ENCODE measurements at regions not wholly inside any gene's neighbourhood (a gene's known extent, or its start where the extent isn't known, plus 50 kb on each side); places are given as distances from the start of the nearest gene placed in this dataset.

DNA sequence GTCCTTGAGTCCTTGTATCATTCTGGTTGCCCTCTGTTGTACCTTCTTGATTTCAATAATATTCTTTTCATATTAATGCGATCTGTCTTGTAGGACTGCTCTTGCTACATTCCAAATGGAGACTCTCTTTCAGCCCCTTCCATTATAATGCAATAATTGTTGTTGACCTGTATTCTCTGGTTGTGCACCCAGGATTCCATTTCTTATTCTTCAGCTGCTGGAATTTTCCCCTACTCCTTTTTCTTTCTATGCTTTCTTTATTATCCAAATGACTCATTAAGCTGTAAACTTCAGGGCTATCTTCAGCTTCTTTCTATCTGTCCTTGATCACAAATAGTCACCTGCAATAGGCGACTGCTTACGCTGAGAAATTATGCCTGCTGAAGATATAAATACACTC, 321.5 kb downstream of the SATB1 start:
- Histone ChIP-seq H3K9me3 (ENCODE audit: severe bottlenecking) (no peaks in the 10 kb centered on the region), H3K27me3 (ENCODE audit: insufficient read depth, low read depth, severe bottlenecking) (no peaks in the 10 kb centered on the region), H3K4me3 (ENCODE audit: low read depth, low read length) (no peak overlapping the region), H3K36me3 (no peaks in the 10 kb centered on the region), H3K27ac (no peak overlapping the region)
- no peak for DNase-seq
- TF ChIP-seq, protein P1, sequence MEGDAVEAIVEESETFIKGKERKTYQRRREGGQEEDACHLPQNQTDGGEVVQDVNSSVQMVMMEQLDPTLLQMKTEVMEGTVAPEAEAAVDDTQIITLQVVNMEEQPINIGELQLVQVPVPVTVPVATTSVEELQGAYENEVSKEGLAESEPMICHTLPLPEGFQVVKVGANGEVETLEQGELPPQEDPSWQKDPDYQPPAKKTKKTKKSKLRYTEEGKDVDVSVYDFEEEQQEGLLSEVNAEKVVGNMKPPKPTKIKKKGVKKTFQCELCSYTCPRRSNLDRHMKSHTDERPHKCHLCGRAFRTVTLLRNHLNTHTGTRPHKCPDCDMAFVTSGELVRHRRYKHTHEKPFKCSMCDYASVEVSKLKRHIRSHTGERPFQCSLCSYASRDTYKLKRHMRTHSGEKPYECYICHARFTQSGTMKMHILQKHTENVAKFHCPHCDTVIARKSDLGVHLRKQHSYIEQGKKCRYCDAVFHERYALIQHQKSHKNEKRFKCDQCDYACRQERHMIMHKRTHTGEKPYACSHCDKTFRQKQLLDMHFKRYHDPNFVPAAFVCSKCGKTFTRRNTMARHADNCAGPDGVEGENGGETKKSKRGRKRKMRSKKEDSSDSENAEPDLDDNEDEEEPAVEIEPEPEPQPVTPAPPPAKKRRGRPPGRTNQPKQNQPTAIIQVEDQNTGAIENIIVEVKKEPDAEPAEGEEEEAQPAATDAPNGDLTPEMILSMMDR (IDR thresholded peaks at IDR 0.05; ENCODE audit: low read depth, low read length): no peak

DNA sequence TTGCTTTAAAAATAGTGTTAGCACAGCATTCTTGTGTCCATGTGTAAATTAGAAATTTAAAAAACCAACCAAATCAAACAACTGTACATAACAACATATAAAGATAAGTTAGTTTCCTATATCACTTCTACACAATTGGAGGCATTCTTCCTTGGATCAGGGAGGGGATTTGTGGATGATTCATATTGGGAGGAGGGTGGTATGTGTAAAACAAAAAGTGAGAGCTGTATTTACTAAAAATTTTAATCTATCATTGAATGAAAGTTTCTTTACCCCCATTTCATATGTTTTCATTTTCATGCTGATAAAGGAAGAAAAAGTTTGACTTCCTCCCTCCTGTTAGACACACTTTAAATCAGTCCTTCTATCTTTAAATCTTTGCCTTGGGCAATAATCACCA, 325.0 kb downstream of the SATB1 start:
- peaks cover 2% of the 10 kb centered on the region for H3K9me3 ChIP-seq (ENCODE audit: severe bottlenecking)
- no peaks in the 10 kb centered on the region for H3K36me3 ChIP-seq
- TF ChIP-seq, protein P1 (IDR thresholded peaks at IDR 0.05; ENCODE audit: low read depth, low read length): no peak
- H3K27ac ChIP-seq: no peak overlapping the region
- no peaks in the 10 kb centered on the region for H3K27me3 ChIP-seq (ENCODE audit: insufficient read depth, low read depth, severe bottlenecking)
- no peak for DNase-seq
- H3K4me3 ChIP-seq (ENCODE audit: low read depth, low read length): no peak overlapping the region

DNA sequence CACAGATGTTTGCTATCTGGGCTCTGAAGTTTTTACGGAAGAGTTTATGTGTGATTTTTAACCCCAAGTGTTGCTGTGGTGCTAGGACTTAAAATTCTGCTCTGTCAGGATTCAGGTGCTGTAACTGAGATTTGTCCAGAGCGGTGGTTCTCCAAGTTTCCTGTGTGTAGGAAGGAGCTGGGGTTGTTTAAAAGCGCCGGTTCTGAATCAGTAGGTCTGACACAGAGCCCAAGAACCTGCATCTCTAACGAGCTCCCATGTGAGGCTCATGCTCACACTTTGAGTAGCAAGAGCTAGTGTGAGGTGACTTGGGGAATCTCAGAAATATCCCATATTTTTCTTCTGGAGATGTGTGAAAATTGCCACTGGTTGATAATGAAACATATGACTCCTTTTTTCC, 325.5 kb downstream of the SATB1 start:
- no peaks in the 10 kb centered on the region for H3K36me3 ChIP-seq
- H3K27me3 ChIP-seq (ENCODE audit: insufficient read depth, low read depth, severe bottlenecking): no peaks in the 10 kb centered on the region
- DNase-seq: no peak
- no peak overlapping the region for H3K27ac ChIP-seq
- TF ChIP-seq, protein P1 (IDR thresholded peaks at IDR 0.05; ENCODE audit: low read depth, low read length): no peak
- peaks cover 2% of the 10 kb centered on the region for H3K9me3 ChIP-seq (ENCODE audit: severe bottlenecking)
- no peak overlapping the region for H3K4me3 ChIP-seq (ENCODE audit: low read depth, low read length)

DNA sequence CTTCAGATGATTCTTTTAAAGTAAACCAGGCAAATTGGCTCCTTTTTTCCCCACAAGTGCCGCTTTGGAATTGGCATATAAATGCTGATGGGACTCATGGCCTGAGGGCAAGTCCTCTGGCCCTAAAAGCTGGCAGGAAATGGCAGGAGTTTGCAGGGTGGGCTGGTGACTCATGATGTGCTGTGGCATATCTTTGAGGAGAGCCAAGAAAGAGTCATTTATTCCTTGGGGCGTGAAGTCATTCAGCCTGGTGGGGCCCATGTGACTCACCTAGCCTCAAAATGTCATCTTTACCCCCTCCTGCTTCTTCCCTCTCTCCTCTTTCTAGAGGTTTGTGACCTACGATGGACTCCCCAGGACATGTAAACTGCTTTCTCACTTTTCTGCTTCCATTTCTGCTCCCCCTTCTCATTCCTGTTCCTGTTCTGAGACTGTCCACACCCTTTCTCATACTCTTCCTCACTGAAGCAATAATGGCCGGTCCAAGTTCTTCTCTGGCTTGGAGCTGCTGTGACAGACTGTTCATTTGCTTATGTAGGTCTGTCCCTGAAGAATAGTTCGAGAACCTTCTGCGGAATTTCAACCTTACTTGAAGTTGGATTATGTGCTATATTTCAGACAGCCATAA, 326.1 kb downstream of the SATB1 start:
- peaks cover 2% of the 10 kb centered on the region for H3K9me3 ChIP-seq (ENCODE audit: severe bottlenecking)
- TF ChIP-seq, protein P1 (IDR thresholded peaks at IDR 0.05; ENCODE audit: low read depth, low read length): no peak
- no peak for DNase-seq
- no peaks in the 10 kb centered on the region for H3K36me3 ChIP-seq
- no peak overlapping the region for H3K27ac ChIP-seq
- no peaks in the 10 kb centered on the region for H3K27me3 ChIP-seq (ENCODE audit: insufficient read depth, low read depth, severe bottlenecking)
- H3K4me3 ChIP-seq (ENCODE audit: low read depth, low read length): no peak overlapping the region

DNA sequence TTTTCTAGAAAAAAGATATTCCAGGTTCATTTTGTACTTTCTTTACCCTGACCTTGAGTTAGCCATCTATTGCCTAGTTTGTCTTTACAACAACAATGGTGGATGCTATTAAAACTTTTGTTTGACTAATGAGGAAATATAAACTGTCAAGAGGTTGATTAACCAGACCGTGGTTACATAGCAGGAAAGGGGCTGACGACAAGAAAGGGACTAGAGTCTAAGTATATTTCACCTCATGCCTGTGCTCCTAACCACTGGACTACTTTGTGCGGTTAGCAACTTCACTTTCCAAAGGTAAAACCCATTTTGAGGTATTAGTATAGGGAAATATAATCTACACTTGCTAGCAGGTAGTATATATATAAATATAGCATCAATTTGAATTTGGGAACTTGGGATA, 327.1 kb downstream of the SATB1 start:
- Histone ChIP-seq H3K27me3 (ENCODE audit: insufficient read depth, low read depth, severe bottlenecking) (no peaks in the 10 kb centered on the region), H3K4me3 (ENCODE audit: low read depth, low read length) (no peak overlapping the region), H3K27ac (no peak overlapping the region), H3K9me3 (ENCODE audit: severe bottlenecking) (peaks cover 2% of the 10 kb centered on the region), H3K36me3 (no peaks in the 10 kb centered on the region)
- no peak for DNase-seq
- TF ChIP-seq, protein P1 (IDR thresholded peaks at IDR 0.05; ENCODE audit: low read depth, low read length): no peak

DNA sequence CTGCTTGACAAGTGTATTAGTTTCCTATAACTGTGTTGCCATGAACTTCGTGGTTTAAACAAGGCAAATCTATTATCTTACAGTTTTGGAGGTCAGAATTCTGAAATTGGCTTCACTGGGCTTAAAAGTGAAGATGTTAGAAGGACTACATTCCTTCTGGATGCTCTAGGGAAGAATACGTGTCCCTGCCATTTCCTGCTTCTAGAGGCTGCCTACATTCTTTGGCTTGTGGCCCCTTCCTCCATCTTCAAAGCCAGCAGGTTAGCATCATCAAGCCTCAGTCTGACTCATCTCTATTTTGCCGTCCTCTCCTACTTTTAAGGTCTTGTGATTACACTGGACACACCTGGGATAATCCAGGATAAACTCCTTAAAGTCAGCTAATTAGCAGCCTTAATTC, 327.7 kb downstream of the SATB1 start:
- TF ChIP-seq, protein P1 (IDR thresholded peaks at IDR 0.05; ENCODE audit: low read depth, low read length): no peak
- H3K36me3 ChIP-seq: no peaks in the 10 kb centered on the region
- no peak overlapping the region for H3K27ac ChIP-seq
- H3K4me3 ChIP-seq (ENCODE audit: low read depth, low read length): no peak overlapping the region
- no peak for DNase-seq
- peaks cover 2% of the 10 kb centered on the region for H3K9me3 ChIP-seq (ENCODE audit: severe bottlenecking)
- H3K27me3 ChIP-seq (ENCODE audit: insufficient read depth, low read depth, severe bottlenecking): no peaks in the 10 kb centered on the region
